Kidney epithelial cell (primary cell): ENCODE measurements at regions not wholly inside any gene's neighbourhood (a gene's known extent, or its start where the extent isn't known, plus 50 kb on each side); places are given as distances from the start of the nearest gene placed in this dataset.

Experiments
- DNase-seq: peaks from one replicate; pipeline ENCODE4 v3.0.0-alpha.2; 2010; ENCODE audit warnings: low read depth
- H3K27me3 ChIP-seq: 2 replicates; pipeline ENCODE4 v1.6.0; 2011; ENCODE audit warnings: low read length; ENCODE audit not compliant: control insufficient read depth, insufficient read depth
- H3K36me3 ChIP-seq: 2 replicates; pipeline ENCODE4 v1.5.1; 2011; ENCODE audit warnings: low read length; ENCODE audit not compliant: control insufficient read depth, insufficient read depth
- H3K4me3 ChIP-seq: 2 replicates; pipeline ENCODE4 v1.5.1; 2011; ENCODE audit warnings: low read depth, mild to moderate bottlenecking, control low read depth, low read length
- TF ChIP-seq, protein P1 (sequence below): IDR thresholded peaks from 2 replicates; pipeline ENCODE4 v1.5.1; 2011; ENCODE audit warnings: mild to moderate bottlenecking, moderate library complexity, low read length, control low read depth, inconsistent platforms; ENCODE audit not compliant: insufficient read depth, poor library complexity, severe bottlenecking

DNA sequence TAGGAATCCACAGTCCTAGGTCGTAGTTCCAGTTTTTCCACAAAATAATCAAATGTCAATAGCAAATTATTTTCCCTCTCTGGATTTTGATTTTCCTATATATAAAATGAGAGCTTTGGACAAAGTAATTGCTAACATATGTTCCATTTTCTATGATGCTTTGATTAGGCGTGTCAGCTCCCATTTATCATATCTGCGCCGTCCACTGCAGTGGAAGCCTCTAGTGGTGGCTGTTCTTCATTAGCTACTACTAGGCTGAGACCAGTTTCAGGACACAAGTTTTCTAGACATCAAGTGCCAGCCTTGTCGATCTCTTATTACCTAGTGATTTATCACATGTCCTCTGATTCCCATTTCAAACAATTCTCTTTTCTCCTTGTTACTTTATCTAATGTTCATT is 271.5 kb downstream of the TUSC7 start:
- Histone ChIP-seq H3K4me3 (no peak overlapping the region), H3K36me3 (no peaks in the 10 kb centered on the region), H3K27me3 (no peaks in the 10 kb centered on the region)
- DNase-seq, result no peak
- TF ChIP-seq, protein P1, sequence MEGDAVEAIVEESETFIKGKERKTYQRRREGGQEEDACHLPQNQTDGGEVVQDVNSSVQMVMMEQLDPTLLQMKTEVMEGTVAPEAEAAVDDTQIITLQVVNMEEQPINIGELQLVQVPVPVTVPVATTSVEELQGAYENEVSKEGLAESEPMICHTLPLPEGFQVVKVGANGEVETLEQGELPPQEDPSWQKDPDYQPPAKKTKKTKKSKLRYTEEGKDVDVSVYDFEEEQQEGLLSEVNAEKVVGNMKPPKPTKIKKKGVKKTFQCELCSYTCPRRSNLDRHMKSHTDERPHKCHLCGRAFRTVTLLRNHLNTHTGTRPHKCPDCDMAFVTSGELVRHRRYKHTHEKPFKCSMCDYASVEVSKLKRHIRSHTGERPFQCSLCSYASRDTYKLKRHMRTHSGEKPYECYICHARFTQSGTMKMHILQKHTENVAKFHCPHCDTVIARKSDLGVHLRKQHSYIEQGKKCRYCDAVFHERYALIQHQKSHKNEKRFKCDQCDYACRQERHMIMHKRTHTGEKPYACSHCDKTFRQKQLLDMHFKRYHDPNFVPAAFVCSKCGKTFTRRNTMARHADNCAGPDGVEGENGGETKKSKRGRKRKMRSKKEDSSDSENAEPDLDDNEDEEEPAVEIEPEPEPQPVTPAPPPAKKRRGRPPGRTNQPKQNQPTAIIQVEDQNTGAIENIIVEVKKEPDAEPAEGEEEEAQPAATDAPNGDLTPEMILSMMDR, result no peak

DNA sequence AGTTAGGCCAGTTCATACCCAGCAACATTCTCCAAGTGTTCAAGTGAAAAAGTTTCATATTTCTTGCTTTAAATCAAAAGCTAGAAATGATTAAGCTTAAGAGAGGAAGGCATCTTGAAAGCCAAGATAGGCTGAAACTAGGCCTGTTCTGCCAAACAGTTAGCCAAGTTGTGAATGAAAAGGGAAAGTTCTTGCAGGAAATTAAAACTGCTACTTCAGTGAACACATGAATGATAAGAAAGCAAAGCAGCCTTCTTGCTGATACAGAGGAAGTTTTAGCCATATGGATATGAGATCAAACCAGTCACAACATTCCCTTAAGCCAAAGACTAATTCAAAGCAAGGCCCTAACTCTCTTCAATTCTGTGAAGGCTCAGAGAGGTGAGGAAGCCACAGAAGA is 274.7 kb downstream of the TUSC7 start:
- Histone ChIP-seq H3K36me3 (no peaks in the 10 kb centered on the region), H3K27me3 (no peaks in the 10 kb centered on the region), H3K4me3 (no peak overlapping the region)
- TF ChIP-seq, protein P1, result no peak
- no peak for DNase-seq

DNA sequence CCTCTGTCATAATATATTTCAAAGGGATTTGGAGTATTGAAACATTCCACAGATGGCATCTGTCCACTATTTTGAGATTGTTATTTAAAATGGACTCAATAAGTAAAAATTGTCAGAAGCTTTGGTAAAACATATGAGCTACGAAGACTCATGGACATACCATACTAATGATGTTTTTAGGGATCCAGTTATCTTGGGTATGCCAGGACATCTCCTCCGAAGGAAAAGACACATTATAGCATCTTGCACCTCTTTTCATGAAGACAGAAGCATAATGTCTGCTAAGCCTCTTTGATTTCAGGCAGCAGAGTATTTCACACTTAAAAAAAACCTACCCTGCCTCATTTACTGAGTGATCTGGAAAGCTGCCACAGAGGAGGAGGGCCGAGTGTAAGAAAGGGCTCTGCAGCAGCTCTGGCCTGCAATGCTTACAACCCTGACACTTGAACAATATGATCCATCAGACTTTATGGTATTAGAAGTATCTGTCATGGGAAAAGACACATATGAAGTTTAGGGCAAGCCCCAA is 284.8 kb downstream of the TUSC7 start:
- TF ChIP-seq, protein P1, result no peak
- Histone ChIP-seq H3K36me3 (no peaks in the 10 kb centered on the region), H3K27me3 (no peaks in the 10 kb centered on the region), H3K4me3 (no peak overlapping the region)
- DNase-seq, result no peak

DNA sequence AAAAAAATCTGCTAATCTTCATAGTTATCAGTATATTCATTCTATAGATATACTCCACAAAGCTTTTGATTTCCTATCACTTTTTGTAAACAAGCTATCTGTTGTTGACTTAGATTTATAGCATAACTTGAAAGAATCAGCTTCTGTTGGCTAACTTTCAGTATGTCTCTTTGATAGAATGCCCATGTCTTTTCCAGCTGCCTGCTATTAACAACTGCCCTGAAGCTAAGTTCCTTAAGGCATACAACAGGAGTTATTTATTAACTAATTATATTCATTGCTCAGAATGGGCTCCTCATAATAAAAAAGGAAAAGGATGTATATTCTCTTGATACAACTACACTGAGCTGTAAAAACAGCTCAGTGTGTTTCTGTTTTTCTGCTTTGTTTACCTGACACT is 293.9 kb downstream of the TUSC7 start:
- Histone ChIP-seq H3K36me3 (no peaks in the 10 kb centered on the region), H3K27me3 (no peaks in the 10 kb centered on the region), H3K4me3 (no peak overlapping the region)
- TF ChIP-seq, protein P1, result no peak
- DNase-seq, result no peak

DNA sequence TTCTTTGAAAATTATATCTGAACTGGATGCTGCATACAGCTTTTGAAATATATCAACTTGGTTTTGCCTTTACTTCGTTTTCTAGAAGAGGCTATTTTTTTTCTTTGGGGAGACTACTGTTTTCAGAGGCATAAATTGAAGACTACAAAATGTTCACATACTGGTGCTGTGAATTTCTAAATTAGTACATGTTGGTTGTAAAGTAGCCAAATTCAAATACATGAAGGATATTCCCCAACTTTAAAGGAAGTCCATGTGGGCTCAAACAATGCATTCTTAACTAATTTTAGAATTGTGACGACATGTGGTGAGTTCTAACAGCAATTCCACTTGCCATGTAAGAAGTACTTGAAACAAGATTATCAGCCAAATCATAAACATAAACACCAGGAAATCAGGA is 295.7 kb downstream of the TUSC7 start:
- no peaks in the 10 kb centered on the region for H3K36me3 ChIP-seq
- no peak for DNase-seq
- H3K4me3 ChIP-seq, result no peak overlapping the region
- H3K27me3 ChIP-seq, result no peaks in the 10 kb centered on the region
- TF ChIP-seq, protein P1, result no peak

DNA sequence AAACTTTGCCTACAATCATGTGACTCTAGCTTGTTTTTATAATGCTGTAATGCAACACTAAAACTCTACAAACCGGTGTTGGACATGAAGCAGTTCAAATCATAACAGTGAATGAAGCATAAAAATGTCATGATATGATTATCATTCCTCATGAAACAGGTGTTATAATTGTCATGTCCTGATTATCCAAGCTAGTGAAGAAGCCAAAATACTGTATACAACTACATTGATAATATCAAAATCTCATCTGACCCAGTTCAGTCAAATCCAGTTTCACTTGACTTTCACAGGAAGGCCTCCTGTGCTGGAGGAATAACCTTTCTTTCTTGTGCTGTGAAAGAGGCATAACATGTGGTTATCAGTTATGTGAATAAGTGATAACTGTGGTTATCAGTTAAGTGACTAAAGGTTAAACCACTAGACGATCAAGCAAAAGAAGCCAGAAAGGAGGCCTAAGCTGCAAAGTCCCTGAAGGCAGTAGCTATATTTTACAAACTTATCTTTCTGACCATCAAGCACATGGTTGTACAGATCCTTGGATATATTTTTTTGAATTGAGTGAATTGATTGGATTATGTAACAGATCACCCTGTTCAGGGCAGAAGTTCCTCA is 296.4 kb downstream of the TUSC7 start:
- Histone ChIP-seq H3K27me3 (no peaks in the 10 kb centered on the region), H3K36me3 (no peaks in the 10 kb centered on the region), H3K4me3 (no peak overlapping the region)
- TF ChIP-seq, protein P1, result no peak
- DNase-seq, result no peak
